ENCODE measurements at regions not wholly inside any gene's neighbourhood (a gene's known extent, or its start where the extent isn't known, plus 50 kb on each side); places are given as distances from the start of the nearest gene placed in this dataset.

GRCh38 chr15:29435811-29436210 is 166.2 kb upstream of the NSMCE3 start:
- no peak for TF ChIP-seq CTCF (IDR thresholded peaks at IDR 0.05)
- no peak for TF ChIP-seq POLR2A (IDR thresholded peaks at IDR 0.05)
- TF ChIP-seq EP300 (IDR thresholded peaks at IDR 0.05): no peak

Measured in ovary (tissue), 3 donors.